ENCODE measurements at regions not wholly inside any gene's neighbourhood (a gene's known extent, or its start where the extent isn't known, plus 50 kb on each side); places are given as distances from the start of the nearest gene placed in this dataset.

DNA sequence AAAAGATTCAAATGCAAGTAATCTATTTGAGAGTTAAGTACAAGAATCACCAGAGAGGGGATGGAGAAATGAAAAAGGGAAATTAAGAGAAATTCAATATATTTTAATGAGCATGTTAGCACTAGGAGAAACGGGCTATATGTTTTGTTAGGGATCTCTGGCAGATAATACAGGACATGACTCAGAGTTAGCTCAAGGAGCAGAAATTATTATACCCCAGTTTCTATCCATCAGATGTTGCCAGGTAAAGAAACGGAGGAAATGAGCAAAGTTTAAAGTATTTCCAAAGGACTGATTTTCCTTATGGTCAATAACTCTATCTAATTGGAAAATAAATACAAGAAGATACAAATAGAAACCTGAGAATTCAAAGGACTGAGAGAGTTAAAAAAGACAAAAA lies 867.6 kb downstream of the TRAM1L1 start:
- Histone ChIP-seq H3K4me2 (ENCODE audit: low read depth, low read length) (no peak overlapping the region), H3K36me3 (replicated peaks in 1 of 2; ENCODE audit: control insufficient read depth in 1 of 2, insufficient read depth in 2 of 2, low read length in 2 of 2) (no peaks in the 10 kb centered on the region), H4K20me1 (ENCODE audit: insufficient read depth, low read length) (no peaks in the 10 kb centered on the region), H3K9me3 (ENCODE audit: low read length) (no peaks in the 10 kb centered on the region), H3K27ac (ENCODE audit: extremely low read length, insufficient read depth, low read length) (no peak overlapping the region), H2AFZ (ENCODE audit: low read length) (no peak overlapping the region), H3K9ac (ENCODE audit: insufficient read depth, low read depth, low read length) (no peak overlapping the region), H3K27me3 (ENCODE audit: control insufficient read depth in 1 of 2, insufficient read depth in 2 of 2, low read length in 2 of 2) (no peaks in the 10 kb centered on the region), H3K4me3 (replicated peaks in 1 of 3; ENCODE audit: insufficient read depth in 1 of 3, low read depth in 2 of 3, low read length in 3 of 3) (no peak overlapping the region), H3K79me2 (ENCODE audit: insufficient read depth, low read length) (no peaks in the 10 kb centered on the region), H3K4me1 (ENCODE audit: insufficient read depth, low read length) (no peaks in the 10 kb centered on the region)
- 0% methylated on average over 2 of the region's 2 CpGs for WGBS (ENCODE audit: low lambda C conversion rate)
- ChIA-PET POLR2A (no interaction called here), CTCF (ENCODE audit: low intra/inter-chr PET ratio, low total read pairs) (no interaction called here)
- intact Hi-C loops (cut with micrococcal nuclease; ENCODE audit: unreplicated experiment) (no loop called here), in situ Hi-C loops (cut with HindIII; ENCODE audit: extremely low pct_ligation_motif_present, low pct_unique_long_range_greater_than_20kb) (no loop called here)
- no peak for TF ChIP-seq GATAD2A (CRISPR knock-in tag; IDR thresholded peaks at IDR 0.05)
- TF ChIP-seq MBD4 (IDR thresholded peaks at IDR 0.05; ENCODE audit: borderline replicate concordance, low read length), result no peak
- TF ChIP-seq, protein P1, sequence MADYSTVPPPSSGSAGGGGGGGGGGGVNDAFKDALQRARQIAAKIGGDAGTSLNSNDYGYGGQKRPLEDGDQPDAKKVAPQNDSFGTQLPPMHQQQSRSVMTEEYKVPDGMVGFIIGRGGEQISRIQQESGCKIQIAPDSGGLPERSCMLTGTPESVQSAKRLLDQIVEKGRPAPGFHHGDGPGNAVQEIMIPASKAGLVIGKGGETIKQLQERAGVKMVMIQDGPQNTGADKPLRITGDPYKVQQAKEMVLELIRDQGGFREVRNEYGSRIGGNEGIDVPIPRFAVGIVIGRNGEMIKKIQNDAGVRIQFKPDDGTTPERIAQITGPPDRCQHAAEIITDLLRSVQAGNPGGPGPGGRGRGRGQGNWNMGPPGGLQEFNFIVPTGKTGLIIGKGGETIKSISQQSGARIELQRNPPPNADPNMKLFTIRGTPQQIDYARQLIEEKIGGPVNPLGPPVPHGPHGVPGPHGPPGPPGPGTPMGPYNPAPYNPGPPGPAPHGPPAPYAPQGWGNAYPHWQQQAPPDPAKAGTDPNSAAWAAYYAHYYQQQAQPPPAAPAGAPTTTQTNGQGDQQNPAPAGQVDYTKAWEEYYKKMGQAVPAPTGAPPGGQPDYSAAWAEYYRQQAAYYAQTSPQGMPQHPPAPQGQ (CRISPR knock-in tag; IDR thresholded peaks at IDR 0.05; ENCODE audit: borderline replicate concordance), result no peak
- no peak for TF ChIP-seq ZNF883 (CRISPR knock-in tag; IDR thresholded peaks at IDR 0.05; ENCODE audit: not compliant biosample characterization)
- no peak for TF ChIP-seq REXO4 (CRISPR knock-in tag; IDR thresholded peaks at IDR 0.05; ENCODE audit: borderline replicate concordance)
- no peak for TF ChIP-seq ZC3H13 (CRISPR knock-in tag; IDR thresholded peaks at IDR 0.05)
- TF ChIP-seq, protein P2, sequence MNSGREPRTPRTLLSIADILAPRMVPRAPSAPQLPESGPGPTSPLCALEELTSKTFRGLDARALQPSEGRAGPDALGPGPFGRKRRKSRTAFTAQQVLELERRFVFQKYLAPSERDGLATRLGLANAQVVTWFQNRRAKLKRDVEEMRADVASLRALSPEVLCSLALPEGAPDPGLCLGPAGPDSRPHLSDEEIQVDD (CRISPR knock-in tag; IDR thresholded peaks at IDR 0.05; ENCODE audit: borderline replicate concordance), result no peak
- TF ChIP-seq PHF5A (CRISPR knock-in tag; IDR thresholded peaks at IDR 0.05; ENCODE audit: low read depth, unreplicated experiment), result no peak
- TF ChIP-seq TSC22D2 (CRISPR knock-in tag; IDR thresholded peaks at IDR 0.05; ENCODE audit: borderline replicate concordance), result no peak
- no peak for TF ChIP-seq ZNF879 (CRISPR knock-in tag; IDR thresholded peaks at IDR 0.05)
- TF ChIP-seq, protein P3, sequence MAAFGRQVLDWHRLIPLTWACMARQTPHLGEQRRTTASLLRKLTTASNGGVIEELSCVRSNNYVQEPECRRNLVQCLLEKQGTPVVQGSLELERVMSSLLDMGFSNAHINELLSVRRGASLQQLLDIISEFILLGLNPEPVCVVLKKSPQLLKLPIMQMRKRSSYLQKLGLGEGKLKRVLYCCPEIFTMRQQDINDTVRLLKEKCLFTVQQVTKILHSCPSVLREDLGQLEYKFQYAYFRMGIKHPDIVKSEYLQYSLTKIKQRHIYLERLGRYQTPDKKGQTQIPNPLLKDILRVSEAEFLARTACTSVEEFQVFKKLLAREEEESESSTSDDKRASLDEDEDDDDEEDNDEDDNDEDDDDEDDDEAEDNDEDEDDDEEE (CRISPR knock-in tag; IDR thresholded peaks at IDR 0.05), result no peak
- ATAC-seq, result no peak
- no TSS peak for BruUV-seq (replicated peaks)
- FAIRE-seq, result no peak
- no peak for DNase-seq (ENCODE audit: low spot score)

All from HepG2 (cell line).